A673 (cell line): ENCODE measurements at regions not wholly inside any gene's neighbourhood (a gene's known extent, or its start where the extent isn't known, plus 50 kb on each side); places are given as distances from the start of the nearest gene placed in this dataset.

ENCODE experiments used
- EZH2 ChIP-seq: fragments of 200-600 bp; sonication (generic); IDR thresholded peaks from 2 replicates; pipeline ENCODE4 v1.6.1; 2017; ENCODE audit warnings: borderline replicate concordance, low read depth, mild to moderate bottlenecking, mixed read lengths, antibody characterized with exemption, low read length; ENCODE audit not compliant: poor library complexity, severe bottlenecking
- TF ChIP-seq, protein P1 (sequence below): fragments of 300-800, 200-600 bp; sonication (generic); conservative IDR thresholded peaks from 2 replicates; pipeline ENCODE4 v1.5.1; 2017; ENCODE audit warnings: low read depth, mild to moderate bottlenecking, antibody characterized with exemption, low read length, moderate library complexity, mixed read lengths

DNA sequence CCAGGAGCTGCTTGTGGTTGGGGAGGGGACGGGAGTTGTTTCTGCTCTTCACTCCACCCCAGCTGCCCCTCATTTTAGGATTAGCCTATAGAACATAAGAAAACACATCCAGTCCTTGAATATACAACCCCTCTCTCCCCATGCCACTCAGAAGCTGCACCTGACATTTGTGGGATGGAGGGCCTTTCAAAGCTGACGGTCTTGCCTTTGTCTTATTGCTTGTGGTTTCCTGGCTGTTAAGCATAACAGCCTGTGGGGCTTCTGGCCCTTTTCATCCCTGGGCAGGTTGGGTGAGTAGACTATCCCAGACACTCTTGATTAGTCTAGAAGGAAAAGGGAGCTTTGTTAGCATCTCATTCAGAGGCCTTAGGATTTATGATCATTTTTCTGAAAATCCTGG is 407.6 kb upstream of the BOD1L1 start:
- TF ChIP-seq, protein P1, sequence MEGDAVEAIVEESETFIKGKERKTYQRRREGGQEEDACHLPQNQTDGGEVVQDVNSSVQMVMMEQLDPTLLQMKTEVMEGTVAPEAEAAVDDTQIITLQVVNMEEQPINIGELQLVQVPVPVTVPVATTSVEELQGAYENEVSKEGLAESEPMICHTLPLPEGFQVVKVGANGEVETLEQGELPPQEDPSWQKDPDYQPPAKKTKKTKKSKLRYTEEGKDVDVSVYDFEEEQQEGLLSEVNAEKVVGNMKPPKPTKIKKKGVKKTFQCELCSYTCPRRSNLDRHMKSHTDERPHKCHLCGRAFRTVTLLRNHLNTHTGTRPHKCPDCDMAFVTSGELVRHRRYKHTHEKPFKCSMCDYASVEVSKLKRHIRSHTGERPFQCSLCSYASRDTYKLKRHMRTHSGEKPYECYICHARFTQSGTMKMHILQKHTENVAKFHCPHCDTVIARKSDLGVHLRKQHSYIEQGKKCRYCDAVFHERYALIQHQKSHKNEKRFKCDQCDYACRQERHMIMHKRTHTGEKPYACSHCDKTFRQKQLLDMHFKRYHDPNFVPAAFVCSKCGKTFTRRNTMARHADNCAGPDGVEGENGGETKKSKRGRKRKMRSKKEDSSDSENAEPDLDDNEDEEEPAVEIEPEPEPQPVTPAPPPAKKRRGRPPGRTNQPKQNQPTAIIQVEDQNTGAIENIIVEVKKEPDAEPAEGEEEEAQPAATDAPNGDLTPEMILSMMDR: no peak
- no peak for TF ChIP-seq EZH2
